Islet of Langerhans (tissue), 1 donor: ENCODE measurements at regions not wholly inside any gene's neighbourhood (a gene's known extent, or its start where the extent isn't known, plus 50 kb on each side); places are given as distances from the start of the nearest gene placed in this dataset.

Experiments used
- FAIRE-seq: peaks from one replicate; lab custom pipeline; 2011; peaks lifted over from hg19 to GRCh38; lab: Jason Lieb, UNC

DNA sequence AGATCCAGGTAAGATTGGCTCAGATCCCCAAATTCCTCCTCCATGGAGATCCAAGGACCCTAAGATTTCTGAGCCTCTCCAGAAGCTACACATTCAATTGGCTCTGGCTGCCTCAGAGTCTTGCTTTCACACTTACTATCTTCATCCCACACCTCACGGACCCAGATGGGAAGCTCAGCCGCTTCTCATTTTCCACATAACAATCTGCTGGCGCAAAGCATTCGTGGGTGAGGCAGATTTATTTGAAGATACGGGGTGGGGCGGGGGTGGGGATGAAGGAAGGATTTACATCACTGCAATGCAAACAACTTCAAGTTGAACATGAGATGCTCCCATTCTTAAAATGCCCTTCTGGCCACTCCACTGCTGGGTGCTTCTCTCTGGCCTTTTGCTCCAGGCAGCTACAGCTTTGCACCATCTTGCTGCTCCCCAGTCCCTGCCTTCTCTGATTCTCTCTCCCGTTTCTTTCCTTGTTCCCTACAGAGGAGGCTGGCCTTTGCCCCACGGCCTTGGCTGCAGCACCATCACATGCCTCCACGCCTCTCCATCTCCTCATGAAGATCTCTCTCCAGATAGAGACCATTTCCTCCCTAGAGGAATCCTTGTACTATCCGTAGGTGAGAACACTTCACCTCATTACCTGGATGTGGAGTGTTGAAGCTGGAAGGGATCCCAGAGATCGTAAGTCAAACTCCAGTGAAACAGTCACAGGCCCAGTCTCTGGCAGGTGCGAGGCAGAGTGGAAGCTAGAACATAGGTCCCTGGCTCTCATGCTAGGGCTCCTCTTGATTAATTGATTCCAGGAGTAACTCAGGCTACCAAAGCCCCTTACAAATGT, 175.9 kb downstream of the RPLP1 start:
- no peak for FAIRE-seq

DNA sequence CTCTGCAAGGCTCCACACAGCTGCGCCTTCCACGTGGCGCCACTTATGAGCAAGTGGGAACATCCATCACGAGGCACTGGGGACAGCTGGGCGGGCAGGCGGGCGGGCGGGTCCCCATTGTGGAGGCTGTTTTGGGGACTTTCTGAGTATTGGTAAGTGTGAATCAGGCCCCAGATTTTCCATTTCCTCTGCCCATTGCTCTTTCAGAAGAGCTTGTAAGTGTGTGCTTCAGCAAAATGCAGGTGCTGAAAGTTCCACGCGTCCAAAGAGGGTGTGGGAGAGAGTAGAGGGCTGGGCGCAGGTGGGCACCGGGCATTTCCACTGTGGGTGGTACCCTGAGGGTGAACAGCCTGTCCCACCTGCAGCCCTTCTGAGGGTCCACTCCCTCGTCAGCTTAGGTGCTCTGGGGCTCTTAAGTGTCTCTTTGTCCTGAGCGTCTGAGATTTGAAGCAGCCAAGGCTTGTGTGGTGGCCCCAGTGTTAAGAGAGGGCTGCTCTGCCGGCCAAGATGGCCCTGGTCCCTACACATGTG, 177.1 kb downstream of the RPLP1 start:
- FAIRE-seq = no peak

GRCh38 chr15:69631005-69631404, 178.4 kb downstream of the RPLP1 start:
- no peak for FAIRE-seq

GRCh38 chr15:69631978-69632377, 179.4 kb downstream of the RPLP1 start:
- FAIRE-seq = no peak

- no peak for FAIRE-seq
Measured at GRCh38 chr15:69634860-69635259, 182.2 kb downstream of the RPLP1 start.

GRCh38 chr15:69636169-69636915, 183.7 kb downstream of the RPLP1 start:
- FAIRE-seq = no peak

DNA sequence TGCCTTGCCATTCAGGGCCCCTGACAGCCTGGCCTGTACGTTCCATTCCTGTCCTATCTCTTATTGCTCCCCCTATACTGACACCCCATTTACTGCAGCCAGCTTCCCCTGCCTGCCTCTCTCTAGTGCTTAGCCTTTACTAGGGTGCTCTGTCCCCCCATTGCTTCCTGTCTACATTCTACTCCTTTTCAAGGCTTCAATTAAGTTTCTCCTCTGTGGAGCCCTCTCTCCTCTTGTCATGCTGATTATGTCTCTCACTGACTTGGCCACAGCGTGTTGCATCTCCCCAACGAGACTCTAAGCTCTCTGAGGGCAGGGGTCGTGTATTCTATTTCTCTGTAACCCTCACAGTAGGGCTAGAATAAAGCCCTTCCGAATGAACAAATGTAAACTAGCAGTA, 185.2 kb downstream of the RPLP1 start:
- no peak for FAIRE-seq

- FAIRE-seq = no peak
Measured at GRCh38 chr15:69643476-69643875, 190.9 kb downstream of the RPLP1 start.

GRCh38 chr15:69643971-69644370, 191.4 kb downstream of the RPLP1 start:
- no peak for FAIRE-seq

- peak; percentile 66 for FAIRE-seq
Measured at GRCh38 chr15:69644876-69645275, 192.3 kb downstream of the RPLP1 start.

- no peak for FAIRE-seq
Measured at GRCh38 chr15:69647142-69647513, 194.5 kb downstream of the RPLP1 start.

GRCh38 chr15:69648212-69648611, 195.6 kb downstream of the RPLP1 start:
- FAIRE-seq = no peak

DNA sequence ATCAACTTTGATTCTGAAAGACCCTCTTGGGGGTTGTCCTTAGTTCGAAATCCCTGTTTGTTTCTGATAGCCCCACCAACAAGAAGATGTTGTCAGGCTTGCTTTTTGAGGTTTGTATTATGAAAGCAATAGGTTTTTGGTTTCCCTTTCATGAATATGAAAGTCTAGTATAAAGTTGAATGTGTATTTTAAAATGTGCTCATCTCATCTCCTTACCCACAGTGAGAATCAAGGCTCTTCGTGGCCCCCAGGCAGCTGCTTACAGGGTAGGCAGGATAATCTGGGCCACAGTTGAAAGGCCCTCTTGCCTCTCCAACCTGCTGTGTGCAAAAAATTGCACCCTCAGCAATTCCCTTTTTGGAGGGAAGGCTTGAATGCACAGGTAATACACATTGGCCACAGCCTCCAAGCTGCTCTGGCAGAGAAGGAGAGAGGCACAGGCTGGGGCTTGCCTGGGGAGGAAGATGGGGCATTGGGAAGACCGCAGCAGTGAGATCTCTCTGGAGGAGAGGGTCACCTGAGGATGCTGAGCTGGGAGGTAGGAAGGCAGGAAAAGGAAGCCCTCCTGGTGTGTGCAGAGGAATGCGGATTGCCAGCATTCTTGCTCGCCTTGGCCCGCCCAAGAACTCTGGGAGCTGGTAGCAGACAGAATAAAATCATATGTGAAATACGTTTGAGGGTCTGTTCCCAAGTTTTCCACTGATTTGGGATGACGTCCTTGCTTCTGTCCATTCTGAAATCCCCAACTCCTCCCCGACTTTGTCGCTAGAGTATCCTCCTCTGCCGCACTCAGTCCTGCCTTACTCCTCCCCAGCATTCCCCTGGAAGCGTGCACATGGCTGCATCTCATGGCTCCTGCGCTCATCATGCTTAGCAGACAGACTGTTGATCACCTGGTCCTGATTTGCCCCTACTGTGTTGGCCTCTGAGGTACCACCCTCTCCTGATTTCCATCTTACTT, 196.4 kb downstream of the RPLP1 start:
- no peak for FAIRE-seq

DNA sequence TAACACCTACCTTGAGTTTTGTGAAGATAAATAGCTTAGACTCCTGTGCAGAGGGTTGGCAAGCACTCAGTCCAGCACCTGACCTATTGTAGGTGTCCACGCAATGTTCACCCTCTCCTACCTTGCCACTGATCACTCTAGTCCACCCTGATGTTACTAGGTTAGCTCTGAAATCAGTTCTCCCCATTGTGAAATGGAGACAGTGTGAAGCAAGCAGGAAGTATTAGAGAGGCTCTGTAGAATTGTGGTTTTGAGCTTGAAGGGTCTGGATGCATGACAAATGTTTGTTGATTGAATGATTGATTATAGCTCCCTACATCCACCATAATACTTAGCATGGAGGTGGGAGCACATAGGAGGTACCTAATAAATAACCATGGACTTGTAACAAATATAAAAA, 199.7 kb downstream of the RPLP1 start:
- FAIRE-seq = no peak

DNA sequence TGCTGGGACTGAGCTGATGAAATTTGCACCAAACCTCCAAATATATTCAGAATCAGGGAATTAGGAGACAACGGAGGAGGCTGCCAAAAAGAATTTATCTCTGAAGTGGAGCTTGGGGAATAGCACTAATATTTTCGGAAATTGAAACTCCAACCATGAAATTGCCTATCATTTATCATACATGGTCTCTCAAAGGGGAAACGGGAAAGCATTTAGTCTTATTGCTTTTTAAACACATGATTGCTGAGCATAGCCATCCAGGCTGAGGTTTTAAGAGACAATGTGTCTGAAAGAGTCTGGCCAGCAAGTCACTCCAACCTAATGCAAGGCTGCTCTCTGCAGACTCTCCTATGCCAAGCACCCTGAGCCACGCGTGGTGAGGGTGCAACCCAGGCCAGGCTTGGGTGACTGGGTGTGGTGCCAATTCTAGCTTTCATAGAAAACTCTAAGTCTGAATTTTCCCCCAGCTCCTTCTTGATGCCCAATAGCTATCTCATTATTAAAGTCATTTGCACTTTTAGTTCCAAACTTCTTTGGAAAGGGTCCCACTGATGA, 200.2 kb downstream of the RPLP1 start:
- no peak for FAIRE-seq

- FAIRE-seq = no peak
Measured at GRCh38 chr15:69653306-69653705, 200.7 kb downstream of the RPLP1 start.

DNA sequence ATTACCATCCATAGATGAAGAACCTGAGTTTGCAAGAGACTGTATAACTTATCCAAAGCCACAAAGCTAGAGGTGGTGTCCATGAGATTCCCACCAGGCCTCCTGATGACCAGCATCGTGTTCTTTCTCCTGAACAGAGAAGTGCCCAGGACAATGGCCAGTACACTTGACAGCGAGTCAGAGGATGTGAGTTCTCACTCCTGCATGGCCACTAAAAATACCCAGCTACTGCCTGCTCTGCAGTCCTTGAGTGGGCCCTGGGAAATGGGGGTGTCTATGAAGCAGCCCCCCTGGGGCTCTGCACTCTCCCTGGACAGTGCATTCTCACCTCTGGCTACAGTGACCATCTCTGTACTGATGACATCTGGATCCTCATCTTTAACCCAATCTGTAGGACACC, 201.2 kb downstream of the RPLP1 start:
- no peak for FAIRE-seq

- no peak for FAIRE-seq
Measured at GRCh38 chr15:69656271-69657030, 203.8 kb downstream of the RPLP1 start.

GRCh38 chr15:69657626-69658025, 205.0 kb downstream of the RPLP1 start:
- FAIRE-seq = no peak

DNA sequence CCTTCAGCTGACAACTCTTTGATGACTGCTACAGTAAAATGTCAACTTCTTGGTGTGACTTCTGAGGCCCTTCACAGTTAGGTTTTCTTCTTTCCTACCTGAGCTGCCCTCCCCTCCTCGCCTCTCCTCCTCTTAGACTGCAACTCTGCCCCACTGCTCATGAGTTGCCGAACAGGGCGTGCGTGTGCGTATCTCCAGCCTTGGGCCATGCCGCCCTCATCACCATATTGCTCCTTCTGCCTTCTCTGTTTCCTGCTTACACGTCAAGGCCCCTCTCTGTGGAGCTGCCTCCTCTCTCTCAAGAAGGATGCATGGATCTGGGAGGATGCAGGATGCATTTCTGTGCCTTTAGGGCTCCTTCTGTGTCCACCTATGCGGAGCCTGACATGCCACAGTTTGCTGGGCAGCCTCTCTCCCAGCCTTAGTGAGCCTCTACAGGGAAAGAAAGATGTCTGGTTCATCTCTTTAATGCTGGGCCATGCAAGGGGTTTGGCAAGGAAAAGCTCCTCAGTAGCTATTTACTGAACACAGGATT, 205.9 kb downstream of the RPLP1 start:
- FAIRE-seq = no peak

- FAIRE-seq = no peak
Measured at GRCh38 chr15:69659454-69660050, 206.9 kb downstream of the RPLP1 start.
